Neural cell (in vitro differentiated cells): ENCODE measurements at regions not wholly inside any gene's neighbourhood (a gene's known extent, or its start where the extent isn't known, plus 50 kb on each side); places are given as distances from the start of the nearest gene placed in this dataset.

Source experiments
- H2AFZ ChIP-seq: fragments of 200-600, 300-800 bp; sonication (generic), shearing (Covaris generic); 2 replicates; pipeline ENCODE4 v1.6.0; 2014; ENCODE audit warnings: low read depth, mild to moderate bottlenecking, antibody characterized with exemption, low read length, moderate library complexity
- H3F3A ChIP-seq: fragments of 200-600 bp; shearing (Covaris generic); 2 replicates; pipeline ENCODE4 v1.6.1; 2016; ENCODE audit warnings: mild to moderate bottlenecking, moderate library complexity, mixed read lengths, antibody characterized with exemption, low read length; ENCODE audit not compliant: insufficient read depth, poor library complexity, severe bottlenecking
- H3K27ac ChIP-seq: fragments of 200-600, 300-800 bp; sonication (generic), shearing (Covaris generic); 2 replicates; pipeline ENCODE4 v1.5.1; 2014; ENCODE audit warnings: mild to moderate bottlenecking, low read length, moderate library complexity
- H3K27me3 ChIP-seq: fragments of 300-800, 200-600 bp; sonication (generic), shearing (Covaris generic); 2 replicates; pipeline ENCODE4 v1.6.0; 2014; ENCODE audit warnings: mild to moderate bottlenecking, low read depth, low read length, moderate library complexity; ENCODE audit not compliant: insufficient read depth
- H3K36me3 ChIP-seq: fragments of 300-800, 200-600 bp; sonication (generic), shearing (Covaris generic); 2 replicates; pipeline ENCODE4 v1.5.1; 2014; ENCODE audit warnings: mild to moderate bottlenecking, antibody characterized with exemption, low read length, moderate library complexity; ENCODE audit not compliant: insufficient read depth
- H3K4me2 ChIP-seq: fragments of 300-800, 200-600 bp; sonication (generic), shearing (Covaris generic); 2 replicates; pipeline ENCODE4 v1.6.0; 2014; ENCODE audit warnings: mild to moderate bottlenecking, low read length
- H3K4me3 ChIP-seq: fragments of 300-800, 200-600 bp; sonication (generic), shearing (Covaris generic); 2 replicates; pipeline ENCODE4 v1.5.1; 2014; ENCODE audit warnings: mild to moderate bottlenecking, low read length, moderate library complexity
- H3K79me2 ChIP-seq: fragments of 200-600 bp; shearing (Covaris generic); replicated peaks from 2 replicates; pipeline ENCODE4 v1.6.0; 2014; ENCODE audit warnings: mild to moderate bottlenecking, low read length, moderate library complexity; ENCODE audit not compliant: insufficient read depth
- H3K9ac ChIP-seq: fragments of 300-800, 200-600 bp; sonication (generic), shearing (Covaris generic); 2 replicates; pipeline ENCODE4 v1.6.1; 2016; ENCODE audit warnings: mild to moderate bottlenecking, low read length, mixed read lengths
- H3K9me2 ChIP-seq: fragments of 200-600 bp; shearing (Covaris generic); 2 replicates; pipeline ENCODE4 v1.6.1; 2016; ENCODE audit warnings: mild to moderate bottlenecking, low read length, mixed read lengths; ENCODE audit not compliant: insufficient read depth
- H3K9me3 ChIP-seq: fragments of 200-600, 300-800 bp; sonication (generic), shearing (Covaris generic); 2 replicates; pipeline ENCODE4 v1.6.1; 2016; ENCODE audit warnings: mild to moderate bottlenecking, mixed run types, low read length, moderate library complexity, mixed read lengths
- H4K20me1 ChIP-seq: fragments of 200-600 bp; shearing (Covaris generic); 2 replicates; pipeline ENCODE4 v1.6.1; 2016; ENCODE audit warnings: mild to moderate bottlenecking, mixed run types; ENCODE audit not compliant: insufficient read depth
- EP300 ChIP-seq: fragments of 450-650 bp; conservative IDR thresholded peaks from 2 replicates; pipeline ENCODE4 v1.6.1; 2014; ENCODE audit warnings: antibody characterized with exemption, mild to moderate bottlenecking, moderate library complexity; ENCODE audit not compliant: poor library complexity, severe bottlenecking
- EZH2 ChIP-seq: fragments of 200-600, 300-800 bp; shearing (Covaris generic), sonication (generic); IDR thresholded peaks from 2 replicates; pipeline ENCODE4 v1.6.1; 2014; ENCODE audit warnings: antibody characterized with exemption, low read length, borderline replicate concordance, mild to moderate bottlenecking; ENCODE audit not compliant: insufficient read depth, poor library complexity, severe bottlenecking
- MXI1 ChIP-seq: fragments of 450-650 bp; conservative IDR thresholded peaks from 2 replicates; pipeline ENCODE4 v1.6.1; 2014; ENCODE audit warnings: antibody characterized with exemption, mild to moderate bottlenecking; ENCODE audit not compliant: poor library complexity, severe bottlenecking
- POLR2AphosphoS5 ChIP-seq: IDR thresholded peaks from 2 replicates; pipeline ENCODE4 v1.6.1; 2012
- RAD21 ChIP-seq: fragments of 450-650 bp; conservative IDR thresholded peaks from 2 replicates; pipeline ENCODE4 v1.6.1; 2014; ENCODE audit warnings: antibody characterized with exemption, mild to moderate bottlenecking, moderate library complexity
- REST ChIP-seq: IDR thresholded peaks from 2 replicates; pipeline ENCODE4 v1.6.1; 2012; ENCODE audit warnings: borderline replicate concordance
- SMC3 ChIP-seq: fragments of 450-650 bp; conservative IDR thresholded peaks from 2 replicates; pipeline ENCODE4 v1.6.1; 2014; ENCODE audit warnings: antibody characterized with exemption, mild to moderate bottlenecking, moderate library complexity; ENCODE audit not compliant: poor library complexity
- TAF1 ChIP-seq: IDR thresholded peaks from 2 replicates; pipeline ENCODE4 v1.6.1; 2012; ENCODE audit warnings: low read depth
- TF ChIP-seq, protein P1 (sequence below): fragments of 450-650 bp; IDR thresholded peaks from 2 replicates; pipeline ENCODE4 v1.5.1; 2014; ENCODE audit warnings: antibody characterized with exemption, mild to moderate bottlenecking, moderate library complexity; ENCODE audit not compliant: poor library complexity, severe bottlenecking

GRCh38 chr6:167493310-167493709 lies 168.4 kb downstream of the TTLL2 start:
- Histone ChIP-seq H4K20me1 (no peaks in the 10 kb centered on the region), H3K9me2 (no peaks in the 10 kb centered on the region), H3F3A (no peaks in the 10 kb centered on the region), H3K36me3 (no peaks in the 10 kb centered on the region), H3K27ac (no peak overlapping the region), H2AFZ (no peak overlapping the region), H3K4me2 (no peak overlapping the region), H3K4me3 (no peak overlapping the region), H3K79me2 (no peaks in the 10 kb centered on the region), H3K9ac (no peak overlapping the region), H3K9me3 (no peaks in the 10 kb centered on the region), H3K27me3 (no peaks in the 10 kb centered on the region)
- TF ChIP-seq TAF1 (no peak), POLR2AphosphoS5 (no peak), SMC3 (no peak), MXI1 (no peak), REST (no peak), EP300 (no peak), RAD21 (no peak), EZH2 (no peak)
- TF ChIP-seq, protein P1, sequence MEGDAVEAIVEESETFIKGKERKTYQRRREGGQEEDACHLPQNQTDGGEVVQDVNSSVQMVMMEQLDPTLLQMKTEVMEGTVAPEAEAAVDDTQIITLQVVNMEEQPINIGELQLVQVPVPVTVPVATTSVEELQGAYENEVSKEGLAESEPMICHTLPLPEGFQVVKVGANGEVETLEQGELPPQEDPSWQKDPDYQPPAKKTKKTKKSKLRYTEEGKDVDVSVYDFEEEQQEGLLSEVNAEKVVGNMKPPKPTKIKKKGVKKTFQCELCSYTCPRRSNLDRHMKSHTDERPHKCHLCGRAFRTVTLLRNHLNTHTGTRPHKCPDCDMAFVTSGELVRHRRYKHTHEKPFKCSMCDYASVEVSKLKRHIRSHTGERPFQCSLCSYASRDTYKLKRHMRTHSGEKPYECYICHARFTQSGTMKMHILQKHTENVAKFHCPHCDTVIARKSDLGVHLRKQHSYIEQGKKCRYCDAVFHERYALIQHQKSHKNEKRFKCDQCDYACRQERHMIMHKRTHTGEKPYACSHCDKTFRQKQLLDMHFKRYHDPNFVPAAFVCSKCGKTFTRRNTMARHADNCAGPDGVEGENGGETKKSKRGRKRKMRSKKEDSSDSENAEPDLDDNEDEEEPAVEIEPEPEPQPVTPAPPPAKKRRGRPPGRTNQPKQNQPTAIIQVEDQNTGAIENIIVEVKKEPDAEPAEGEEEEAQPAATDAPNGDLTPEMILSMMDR: no peak

- Histone ChIP-seq H3K27ac (no peak overlapping the region), H3K79me2 (no peaks in the 10 kb centered on the region), H3F3A (no peaks in the 10 kb centered on the region), H3K4me2 (no peak overlapping the region), H3K4me3 (no peak overlapping the region), H3K9me3 (no peaks in the 10 kb centered on the region), H3K9ac (no peak overlapping the region), H2AFZ (no peak overlapping the region), H4K20me1 (no peaks in the 10 kb centered on the region), H3K27me3 (no peaks in the 10 kb centered on the region), H3K36me3 (no peaks in the 10 kb centered on the region), H3K9me2 (no peaks in the 10 kb centered on the region)
- TF ChIP-seq EZH2 (no peak), MXI1 (no peak), EP300 (no peak), POLR2AphosphoS5 (no peak), REST (no peak), TAF1 (no peak), RAD21 (no peak), SMC3 (no peak)
- TF ChIP-seq, protein P1: no peak
Observed at GRCh38 chr6:167493976-167494697, 169.3 kb downstream of the TTLL2 start.
